ENCODE measurements at regions not wholly inside any gene's neighbourhood (a gene's known extent, or its start where the extent isn't known, plus 50 kb on each side); places are given as distances from the start of the nearest gene placed in this dataset.
"Not testable (repeated sequence)": the region's sequence is repeated elsewhere in the genome, so short reads cannot be mapped to it uniquely, and the experiment has no call there.

DNA sequence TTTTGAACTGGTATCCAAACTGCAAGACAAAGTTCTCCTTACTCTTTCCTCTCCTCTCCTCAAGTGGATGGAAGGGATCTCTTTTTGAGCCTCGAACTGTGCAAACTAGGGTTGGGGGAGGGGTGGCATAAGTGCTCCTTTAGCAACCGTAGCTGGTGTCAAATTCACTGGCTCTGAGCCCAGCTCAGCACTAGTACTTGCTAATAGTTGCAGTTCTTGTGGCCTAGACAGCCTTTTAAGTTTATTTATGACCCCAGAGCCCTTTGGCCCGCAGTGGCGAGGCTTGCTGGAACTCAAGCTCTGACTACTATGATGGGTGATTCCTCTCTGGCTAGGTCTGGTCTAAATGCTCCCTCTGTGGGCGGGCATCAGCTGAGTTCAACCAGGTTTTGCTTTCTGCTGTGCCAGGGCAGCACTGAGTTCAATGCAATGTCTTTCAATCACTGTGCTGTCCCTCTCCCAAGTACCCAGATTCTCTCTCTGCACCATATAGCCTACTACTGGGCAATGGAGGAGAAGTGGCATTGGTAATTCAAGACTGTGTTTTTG lies 528.4 kb upstream of the SYT4 start:
- H3K9me3 Mint-ChIP-seq: peaks cover 21% of the 10 kb centered on the region
- no peak overlapping the region for H3K27ac Mint-ChIP-seq
- no peak overlapping the region for H3K4me3 Mint-ChIP-seq
- H3K4me1 Mint-ChIP-seq: no peaks in the 10 kb centered on the region
- H3K36me3 Mint-ChIP-seq: no peaks in the 10 kb centered on the region
- H3K27me3 Mint-ChIP-seq: no peaks in the 10 kb centered on the region

DNA sequence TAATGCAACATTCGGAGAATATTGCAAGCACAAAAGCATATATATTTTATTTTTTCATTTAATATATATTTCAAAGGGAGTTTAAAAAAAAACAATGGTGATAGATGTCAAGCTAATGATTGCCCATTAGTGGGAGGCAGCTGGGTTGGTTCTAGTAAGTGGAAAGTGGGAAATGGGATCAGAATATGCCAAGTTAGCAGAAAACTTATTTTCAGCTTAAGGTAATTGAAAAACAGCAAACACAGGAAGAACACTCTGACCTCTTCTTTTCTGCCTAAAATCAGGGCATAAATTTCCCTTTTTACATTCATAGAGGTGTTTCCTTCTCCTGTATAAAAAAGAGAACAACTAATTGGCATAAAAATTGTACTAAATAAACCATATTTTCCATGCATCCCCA lies 535.3 kb upstream of the SYT4 start:
- Mint-ChIP-seq H3K27me3 (no peaks in the 10 kb centered on the region), H3K4me1 (no peaks in the 10 kb centered on the region), H3K36me3 (no peaks in the 10 kb centered on the region), H3K9me3 (no peaks in the 10 kb centered on the region), H3K4me3 (no peak overlapping the region), H3K27ac (no peak overlapping the region)

DNA sequence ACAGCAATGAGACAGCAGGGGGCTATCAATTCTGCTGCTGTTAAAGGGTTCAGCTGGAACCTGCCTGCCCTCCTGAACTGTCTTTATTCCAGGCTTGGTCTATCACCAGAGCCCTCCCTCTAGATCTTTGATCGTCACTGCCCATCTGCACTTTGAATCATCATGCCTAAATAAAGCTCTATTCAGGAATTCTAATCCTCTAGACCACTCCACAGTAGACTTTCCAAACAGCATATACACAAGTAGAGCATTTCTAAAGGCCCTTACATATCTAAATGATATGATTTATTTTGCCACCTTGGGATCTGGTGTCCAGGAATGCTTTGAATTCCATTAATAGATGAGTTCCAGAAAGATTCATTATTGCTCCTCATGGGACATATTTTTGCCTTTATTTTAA lies 542.1 kb upstream of the SYT4 start:
- no peak overlapping the region for H3K27ac Mint-ChIP-seq
- peaks cover 5% of the 10 kb centered on the region for H3K9me3 Mint-ChIP-seq
- H3K4me3 Mint-ChIP-seq: no peak overlapping the region
- no peaks in the 10 kb centered on the region for H3K27me3 Mint-ChIP-seq
- no peaks in the 10 kb centered on the region for H3K36me3 Mint-ChIP-seq
- H3K4me1 Mint-ChIP-seq: no peaks in the 10 kb centered on the region

DNA sequence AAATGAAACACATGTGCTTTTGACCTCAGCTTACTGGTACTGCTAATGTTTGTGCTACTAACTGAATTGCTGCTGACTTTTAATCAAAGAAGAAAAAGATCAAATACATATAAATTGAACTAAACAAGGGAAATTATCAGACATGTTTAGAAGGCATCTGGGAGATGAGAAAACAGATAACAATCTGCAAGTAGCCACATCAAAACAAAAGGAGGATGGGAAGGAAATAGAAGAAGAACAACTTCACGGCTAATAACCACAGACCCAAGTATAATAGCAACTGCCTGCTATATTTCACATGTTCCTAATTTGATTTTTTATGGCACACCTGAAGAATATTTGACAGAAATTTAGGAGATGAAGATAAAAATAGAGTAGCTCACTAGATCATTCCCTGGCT lies 542.6 kb upstream of the SYT4 start:
- no peaks in the 10 kb centered on the region for H3K4me1 Mint-ChIP-seq
- no peaks in the 10 kb centered on the region for H3K36me3 Mint-ChIP-seq
- H3K27ac Mint-ChIP-seq: no peak overlapping the region
- no peaks in the 10 kb centered on the region for H3K27me3 Mint-ChIP-seq
- H3K4me3 Mint-ChIP-seq: no peak overlapping the region
- peaks cover 5% of the 10 kb centered on the region for H3K9me3 Mint-ChIP-seq

DNA sequence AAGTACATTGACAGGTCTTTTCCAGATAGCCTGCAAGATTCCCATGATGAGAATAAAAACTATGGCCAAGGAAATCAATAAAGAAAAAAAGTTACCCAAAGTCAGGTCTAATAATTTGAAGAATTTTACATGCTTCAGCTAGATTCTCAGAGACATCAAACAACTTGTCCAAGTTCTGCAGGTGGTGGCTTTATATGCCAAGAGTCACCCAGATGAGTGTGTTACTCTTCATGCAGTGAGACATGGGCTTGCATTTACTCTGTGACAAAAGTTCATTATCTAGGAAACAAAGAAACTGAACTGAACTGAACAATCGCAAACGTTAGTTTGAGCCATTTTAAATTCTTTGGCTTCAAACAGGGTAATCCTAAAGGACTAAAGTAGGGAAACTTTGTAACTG lies 548.5 kb upstream of the SYT4 start:
- Mint-ChIP-seq H3K4me1 (no peaks in the 10 kb centered on the region), H3K36me3 (no peaks in the 10 kb centered on the region), H3K4me3 (no peak overlapping the region), H3K9me3 (no peaks in the 10 kb centered on the region), H3K27me3 (no peaks in the 10 kb centered on the region), H3K27ac (no peak overlapping the region)

DNA sequence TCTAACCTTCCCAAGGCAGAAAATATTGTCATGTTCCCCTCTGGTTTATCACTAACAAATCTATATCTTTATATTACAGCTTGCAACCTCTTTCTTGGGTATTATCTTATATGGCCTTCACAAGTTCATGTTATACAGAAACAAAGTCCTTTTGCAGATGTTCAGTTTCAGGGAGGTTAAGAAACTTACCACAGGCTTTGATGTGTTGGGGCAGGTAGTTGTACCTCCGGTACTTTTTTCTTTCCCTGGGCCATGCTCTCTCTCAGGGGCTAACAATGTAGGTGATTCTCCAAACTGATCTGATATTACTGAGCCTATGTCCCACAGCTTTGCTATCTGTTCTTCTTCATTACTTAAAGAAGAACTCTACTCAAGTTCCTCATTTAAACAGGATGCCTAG lies 548.9 kb upstream of the SYT4 start:
- H3K36me3 Mint-ChIP-seq: no peaks in the 10 kb centered on the region
- no peak overlapping the region for H3K27ac Mint-ChIP-seq
- no peak overlapping the region for H3K4me3 Mint-ChIP-seq
- H3K9me3 Mint-ChIP-seq: no peaks in the 10 kb centered on the region
- no peaks in the 10 kb centered on the region for H3K27me3 Mint-ChIP-seq
- no peaks in the 10 kb centered on the region for H3K4me1 Mint-ChIP-seq

DNA sequence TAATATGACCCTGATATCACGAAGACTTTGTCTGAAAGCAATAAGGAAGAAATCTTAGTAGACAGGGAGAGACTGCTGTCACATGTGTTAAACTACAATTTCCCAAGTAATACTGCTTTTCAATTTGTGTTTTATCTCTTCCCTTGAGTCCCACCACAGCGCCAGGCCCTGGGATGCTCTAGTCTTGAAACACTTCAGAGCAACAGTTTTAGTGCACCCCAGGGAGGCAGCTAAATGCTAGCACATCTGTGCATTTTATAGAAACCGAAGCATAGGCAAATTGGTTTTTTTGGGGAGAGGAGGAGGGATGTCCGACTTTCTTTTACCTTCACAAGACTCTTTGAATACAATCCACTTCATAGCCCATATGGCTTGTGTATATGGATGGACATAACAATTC lies 550.0 kb upstream of the SYT4 start:
- Mint-ChIP-seq H3K4me3 (no peak overlapping the region), H3K9me3 (no peaks in the 10 kb centered on the region), H3K4me1 (no peaks in the 10 kb centered on the region), H3K27me3 (no peaks in the 10 kb centered on the region), H3K27ac (no peak overlapping the region), H3K36me3 (no peaks in the 10 kb centered on the region)

DNA sequence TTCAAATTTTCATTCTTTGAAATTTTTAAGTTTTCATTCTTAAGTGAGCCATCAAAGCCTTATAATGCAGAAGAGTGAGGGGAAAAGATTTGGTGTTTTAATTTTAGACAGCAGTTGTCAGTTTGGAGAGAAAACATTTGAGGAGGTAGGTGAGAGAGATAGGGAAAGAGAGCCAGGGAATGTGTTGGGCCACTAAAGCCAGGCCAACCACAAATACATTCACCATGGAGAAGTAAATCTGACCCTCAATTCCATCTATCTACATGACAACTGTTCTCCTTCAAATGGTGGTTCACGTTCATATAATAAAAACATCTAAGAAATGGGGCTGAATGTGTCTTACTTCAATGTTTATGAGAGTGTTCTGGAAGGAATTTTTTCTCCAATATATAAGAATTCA lies 553.0 kb upstream of the SYT4 start:
- Mint-ChIP-seq H3K27me3 (no peaks in the 10 kb centered on the region), H3K36me3 (no peaks in the 10 kb centered on the region), H3K4me3 (no peak overlapping the region), H3K9me3 (no peaks in the 10 kb centered on the region), H3K4me1 (no peaks in the 10 kb centered on the region), H3K27ac (no peak overlapping the region)

DNA sequence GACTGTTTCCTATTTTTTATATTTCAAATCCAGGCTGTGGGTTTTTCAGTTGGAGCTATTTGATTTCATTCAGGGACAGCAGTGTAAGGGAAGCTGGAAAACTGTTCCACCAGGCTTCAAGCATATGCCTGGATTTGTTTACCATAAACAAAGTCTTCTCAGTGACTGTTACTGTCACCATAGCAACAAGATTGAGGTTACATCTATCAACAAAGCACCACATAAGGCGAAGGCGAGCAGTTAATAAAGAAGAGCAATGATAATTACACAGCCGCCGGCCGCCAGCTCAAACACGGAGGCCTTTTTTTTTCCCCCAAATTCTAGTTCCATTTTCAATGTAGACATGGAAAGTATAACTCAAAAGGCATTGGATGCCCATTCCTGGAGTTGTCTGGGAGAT lies 553.7 kb upstream of the SYT4 start:
- Mint-ChIP-seq H3K4me3 (no peak overlapping the region), H3K27me3 (no peaks in the 10 kb centered on the region), H3K4me1 (no peaks in the 10 kb centered on the region), H3K36me3 (no peaks in the 10 kb centered on the region), H3K27ac (no peak overlapping the region), H3K9me3 (no peaks in the 10 kb centered on the region)

DNA sequence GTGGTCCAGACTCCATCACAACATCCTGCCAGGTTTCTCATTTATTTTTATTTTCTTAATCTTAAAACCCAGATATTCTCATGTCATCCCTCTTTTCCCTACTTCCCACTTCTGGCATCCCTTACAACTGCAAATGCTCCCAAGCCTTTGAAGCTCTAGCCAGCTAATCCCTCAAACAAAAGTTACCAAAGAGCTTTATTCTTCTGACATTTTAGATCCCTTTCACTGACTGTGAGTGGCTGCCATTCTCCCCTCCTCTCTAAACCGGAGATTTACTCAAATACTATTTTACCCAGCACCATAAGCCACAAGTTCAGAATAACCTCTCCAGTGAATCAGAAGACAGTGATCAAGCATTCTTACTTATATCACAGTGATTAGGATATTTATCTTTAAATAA lies 569.0 kb upstream of the SYT4 start:
- H3K9me3 Mint-ChIP-seq: peaks cover 6% of the 10 kb centered on the region

DNA sequence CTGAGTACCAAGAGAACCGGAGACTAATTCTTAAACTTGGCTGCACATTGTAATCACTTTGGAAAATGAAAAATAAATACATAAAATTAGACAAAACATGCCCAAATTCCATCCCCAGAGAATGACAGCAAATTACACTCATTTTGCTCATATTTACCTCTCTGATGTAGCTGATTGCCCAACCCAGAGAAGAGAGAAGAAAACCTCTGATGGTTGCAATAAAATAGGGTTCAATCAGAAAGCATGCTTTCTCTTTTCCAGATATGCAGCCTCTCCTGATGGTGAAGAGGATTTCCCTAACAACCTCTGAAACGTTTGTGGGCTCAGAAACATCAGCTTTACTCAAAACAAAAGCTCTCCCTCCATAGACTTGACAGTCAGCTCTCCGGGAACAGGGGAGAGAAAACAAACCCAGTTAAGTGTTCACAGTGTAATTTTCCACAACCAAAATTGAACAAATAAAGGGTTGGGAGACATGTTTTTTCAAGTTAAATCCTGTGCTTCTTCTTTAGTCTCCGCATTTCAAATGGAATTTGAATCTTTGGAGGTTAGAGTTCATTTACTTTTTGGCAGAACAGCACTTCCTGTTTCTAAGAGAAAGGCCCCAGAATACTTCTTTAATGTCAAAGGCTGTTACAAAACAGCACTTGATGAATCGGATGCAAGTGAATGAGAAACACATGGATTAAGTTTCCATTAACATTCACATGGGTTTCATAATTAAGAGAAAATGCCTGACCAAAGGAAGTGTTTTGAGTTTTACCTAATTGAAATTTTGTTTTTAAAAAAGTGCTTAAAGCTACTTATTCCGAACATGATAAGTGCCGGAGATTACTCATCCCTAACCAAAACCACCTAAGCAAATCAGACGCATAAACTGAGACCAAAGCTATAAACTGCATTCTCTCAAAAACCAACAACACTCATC lies 570.1 kb upstream of the SYT4 start:
- H3K4me3 Mint-ChIP-seq: no peak overlapping the region
- H3K27me3 Mint-ChIP-seq: no peaks in the 10 kb centered on the region
- H3K4me1 Mint-ChIP-seq: no peaks in the 10 kb centered on the region
- no peaks in the 10 kb centered on the region for H3K36me3 Mint-ChIP-seq
- H3K27ac Mint-ChIP-seq: no peak overlapping the region
- peaks cover 7% of the 10 kb centered on the region for H3K9me3 Mint-ChIP-seq

More for the DNA sequence above, 569.0 kb upstream of the SYT4 start:
- no peak overlapping the region for H3K27ac Mint-ChIP-seq
- no peaks in the 10 kb centered on the region for H3K27me3 Mint-ChIP-seq
- no peaks in the 10 kb centered on the region for H3K36me3 Mint-ChIP-seq
- H3K4me1 Mint-ChIP-seq: no peaks in the 10 kb centered on the region
- H3K4me3 Mint-ChIP-seq: no peak overlapping the region

DNA sequence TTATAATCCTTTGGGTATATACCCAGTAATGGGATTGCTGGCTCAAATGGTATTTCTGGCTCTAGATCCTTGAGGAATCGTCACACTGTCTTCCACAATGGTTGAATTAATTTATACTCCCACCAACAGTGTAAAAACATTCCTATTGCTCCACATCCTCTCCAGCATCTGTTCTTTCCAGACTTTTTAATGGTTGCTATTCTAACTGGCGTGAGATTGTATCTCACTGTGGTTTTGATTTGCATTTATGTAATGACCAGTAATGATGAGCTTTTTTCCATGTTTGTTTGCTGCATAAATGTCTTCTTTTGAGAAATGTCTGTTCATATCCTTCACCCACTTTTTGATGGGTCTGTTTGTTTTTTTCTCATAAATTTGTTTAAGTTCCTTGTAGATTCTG lies 572.5 kb upstream of the SYT4 start:
- not testable (repeated sequence) for H3K27ac Mint-ChIP-seq, H3K36me3 Mint-ChIP-seq, H3K27me3 Mint-ChIP-seq, H3K4me3 Mint-ChIP-seq, H3K4me1 Mint-ChIP-seq
- H3K9me3 Mint-ChIP-seq: peaks cover 20% of the 10 kb centered on the region

DNA sequence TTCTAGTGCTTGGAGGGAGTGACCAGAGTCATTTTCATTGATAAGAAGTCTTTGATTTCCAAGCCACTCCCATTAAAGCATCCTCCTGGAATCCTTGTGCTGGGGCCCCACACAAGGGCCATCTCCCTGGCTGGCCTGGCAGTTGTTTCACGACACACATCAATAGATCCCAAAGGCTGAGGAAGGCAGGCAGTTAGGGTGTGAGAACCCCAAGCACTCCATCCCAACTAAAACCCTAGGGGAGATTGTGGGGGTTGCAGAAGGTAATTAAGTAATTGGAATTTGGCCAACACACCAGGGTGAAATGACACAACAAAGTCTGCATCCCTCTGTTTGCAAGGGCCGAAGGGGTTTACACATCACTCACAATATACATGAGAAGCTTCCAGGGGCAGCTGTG lies 578.1 kb upstream of the SYT4 start:
- Mint-ChIP-seq H3K27ac (no peak overlapping the region), H3K36me3 (no peaks in the 10 kb centered on the region), H3K4me3 (no peak overlapping the region), H3K9me3 (peaks cover 14% of the 10 kb centered on the region), H3K4me1 (no peaks in the 10 kb centered on the region), H3K27me3 (no peaks in the 10 kb centered on the region)

DNA sequence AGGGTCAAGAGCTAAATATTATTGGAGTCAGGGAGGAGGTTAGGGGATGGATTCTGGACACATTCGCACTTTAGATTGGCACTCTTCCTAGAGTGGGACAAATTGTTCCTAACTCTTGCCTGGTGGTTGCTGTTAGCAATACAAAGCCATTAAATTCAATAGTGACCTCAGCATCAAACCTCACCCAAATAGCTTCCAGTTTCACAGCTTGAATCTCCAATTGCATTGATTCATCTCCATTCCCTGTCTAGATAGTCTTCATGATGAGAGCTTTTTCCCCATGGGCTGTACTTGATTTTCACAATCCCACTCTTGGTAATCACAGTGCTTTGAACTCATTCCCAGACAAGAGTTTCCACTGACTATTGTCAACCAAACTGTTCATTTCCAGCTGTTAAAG lies 585.9 kb upstream of the SYT4 start:
- Mint-ChIP-seq H3K9me3 (peaks cover 8% of the 10 kb centered on the region), H3K36me3 (no peaks in the 10 kb centered on the region), H3K27ac (no peak overlapping the region), H3K27me3 (no peaks in the 10 kb centered on the region), H3K4me1 (no peaks in the 10 kb centered on the region), H3K4me3 (no peak overlapping the region)

DNA sequence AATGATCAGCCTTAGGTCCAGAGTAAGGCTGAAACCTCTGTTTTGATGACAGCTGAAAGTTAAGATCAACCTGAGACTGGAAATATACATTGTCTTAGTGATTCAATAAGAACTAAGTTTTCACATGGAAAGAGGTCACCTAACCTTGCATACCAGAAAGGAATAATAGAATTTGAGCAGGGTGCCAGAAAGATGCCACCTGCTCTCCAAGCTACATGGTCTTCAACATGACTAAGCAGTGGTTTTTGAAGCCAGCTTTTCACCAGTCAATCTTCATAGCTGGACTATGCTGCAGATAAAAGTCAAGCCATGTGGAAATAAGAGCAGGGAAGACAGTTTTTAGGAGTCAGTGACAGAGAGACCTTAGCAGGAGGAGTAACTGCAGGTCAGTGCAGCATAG lies 589.4 kb upstream of the SYT4 start:
- H3K9me3 Mint-ChIP-seq: peaks cover 17% of the 10 kb centered on the region
- no peaks in the 10 kb centered on the region for H3K27me3 Mint-ChIP-seq
- H3K4me3 Mint-ChIP-seq: no peak overlapping the region
- no peaks in the 10 kb centered on the region for H3K4me1 Mint-ChIP-seq
- H3K27ac Mint-ChIP-seq: no peak overlapping the region
- no peaks in the 10 kb centered on the region for H3K36me3 Mint-ChIP-seq

DNA sequence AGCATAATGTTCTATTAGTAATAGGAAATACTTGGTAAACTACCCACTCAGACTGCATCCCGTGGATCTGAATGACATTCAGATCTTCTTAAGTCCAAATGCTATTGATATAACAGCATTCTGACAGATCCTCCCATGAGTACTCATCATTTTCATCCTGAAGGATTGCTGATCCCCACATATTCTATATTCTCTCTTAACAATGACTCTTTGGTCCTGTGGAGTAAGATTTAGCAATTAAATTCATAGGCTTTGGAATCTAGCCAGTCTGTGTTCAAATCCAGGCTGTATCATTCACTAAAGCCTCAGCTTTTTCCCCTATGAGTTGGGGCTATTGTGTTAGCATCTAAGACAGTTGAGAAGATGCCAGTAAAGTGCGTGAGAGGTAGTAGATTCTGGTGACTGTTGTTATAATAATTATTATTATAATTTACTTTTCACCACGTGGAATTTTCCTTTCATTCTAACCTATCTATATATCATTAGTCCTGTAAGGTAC lies 591.3 kb upstream of the SYT4 start:
- no peaks in the 10 kb centered on the region for H3K27me3 Mint-ChIP-seq
- no peak overlapping the region for H3K4me3 Mint-ChIP-seq
- peaks cover 17% of the 10 kb centered on the region for H3K9me3 Mint-ChIP-seq
- no peaks in the 10 kb centered on the region for H3K36me3 Mint-ChIP-seq
- no peak overlapping the region for H3K27ac Mint-ChIP-seq
- no peaks in the 10 kb centered on the region for H3K4me1 Mint-ChIP-seq
